ENCODE measurements at regions not wholly inside any gene's neighbourhood (a gene's known extent, or its start where the extent isn't known, plus 50 kb on each side); places are given as distances from the start of the nearest gene placed in this dataset.

- Histone ChIP-seq H4K20me1 (replicated peaks in 1 of 2; ENCODE audit: control insufficient read depth in 1 of 2, insufficient read depth in 2 of 2, low read length in 2 of 2) (no peaks in the 10 kb centered on the region), H2BK15ac (ENCODE audit: low read length) (no peak overlapping the region), H4K5ac (ENCODE audit: insufficient read length, low read depth, low read length) (no peak overlapping the region), H2BK12ac (ENCODE audit: low read depth, low read length) (no peak overlapping the region), H2BK20ac (ENCODE audit: low read length) (no peak overlapping the region), H3K23me2 (ENCODE audit: low read depth, low read length) (no peaks in the 10 kb centered on the region), H3K27ac (ENCODE audit: low read depth, low read length) (no peak overlapping the region), H3K18ac (ENCODE audit: extremely low read depth, low read length) (no peak overlapping the region), H3K14ac (ENCODE audit: insufficient read length) (no peak overlapping the region), H2AK5ac (ENCODE audit: low read depth, low read length) (no peak overlapping the region), H3K4ac (replicated peaks; ENCODE audit: insufficient read length, low read depth, low read length) (no peak overlapping the region), H2AFZ (ENCODE audit: low read length) (no peak overlapping the region), H3K9ac (replicated peaks in 1 of 4; ENCODE audit: extremely low read depth in 1 of 4, low read depth in 3 of 4, low read length in 3 of 4) (no peak overlapping the region), H3K79me1 (ENCODE audit: low read depth, low read length) (no peaks in the 10 kb centered on the region), H2BK120ac (replicated peaks; ENCODE audit: low read depth, low read length) (no peak overlapping the region), H3K9me3 (ENCODE audit: insufficient read depth in 2 of 2, low read depth in 1 of 2, low read length in 1 of 2) (no peaks in the 10 kb centered on the region), H2BK5ac (ENCODE audit: low read depth, low read length) (no peak overlapping the region), H3K4me2 (ENCODE audit: insufficient read depth in 1 of 2, low read depth in 2 of 2, low read length in 2 of 2) (no peak overlapping the region), H4K91ac (replicated peaks; ENCODE audit: insufficient read length, low read length) (no peak overlapping the region), H3K27me3 (replicated peaks in 1 of 4; ENCODE audit: control insufficient read depth in 3 of 4, extremely low read depth in 1 of 4, insufficient read depth in 3 of 4, low read length in 3 of 4) (peaks cover 0 to 1% (median 0%) of the 10 kb centered on the region in 4 experiments; a peak in 1 of 7 replicates), H3K4me3 (ENCODE audit: extremely low read depth in 1 of 4, insufficient read depth in 2 of 4, low read depth in 3 of 4, low read length in 4 of 4) (no peak overlapping the region), H4K8ac (ENCODE audit: extremely low read depth, insufficient read depth, low read length) (no peak overlapping the region), H3K56ac (replicated peaks; ENCODE audit: insufficient read length, low read depth, low read length) (no peak overlapping the region), H3K36me3 (ENCODE audit: control insufficient read depth in 2 of 4, insufficient read depth in 4 of 4, low read length in 3 of 4) (no peaks in the 10 kb centered on the region), H3K23ac (ENCODE audit: insufficient read length) (no peak overlapping the region), H3K4me1 (replicated peaks in 1 of 4; ENCODE audit: control insufficient read depth in 3 of 4, insufficient read depth in 4 of 4, low read length in 3 of 4) (no peaks in the 10 kb centered on the region), H3K79me2 (ENCODE audit: control insufficient read depth in 1 of 2, insufficient read depth in 2 of 2, low read length in 2 of 2) (no peaks in the 10 kb centered on the region)
- ChIA-PET POLR2A (ENCODE audit: partially characterized antibody) (no interaction called here), CTCF (ENCODE audit: partially characterized antibody) (interaction anchor here (1.4 kb wide), 1 partner anchor 10 kb away, joined by 3 read pairs; no protein-coding TSS in a partner anchor)
- FAIRE-seq, result no peak
- 92% methylated on average over 3 of the region's 3 CpGs; no CpG with 5 or more reads in 1 of the 2 experiments for WGBS, 2 experiments (ENCODE audit: extremely low coverage in 1 of 2, insufficient coverage in 1 of 2, insufficient read length in 1 of 2, insufficient replicate concordance in 2 of 2, low coverage in 1 of 2, low lambda C conversion rate in 2 of 2, missing lambda C conversion rate in 1 of 2)
- no peak for DNase-seq (ENCODE audit: low read depth in 1 of 2, low spot score in 2 of 2)
- TF ChIP-seq EGR1 (IDR thresholded peaks at IDR 0.05; ENCODE audit: borderline replicate concordance, low read depth, low read length), result no peak
- no peak for TF ChIP-seq YY1 (IDR thresholded peaks at IDR 0.05; ENCODE audit: low read depth, low read length)
- TF ChIP-seq BRCA1 (IDR thresholded peaks at IDR 0.05; ENCODE audit: low read depth, low read length), result no peak
- no peak for TF ChIP-seq POU5F1 (IDR thresholded peaks at IDR 0.05; ENCODE audit: low read depth, low read length)
- no peak for TF ChIP-seq RXRA (IDR thresholded peaks at IDR 0.05; ENCODE audit: insufficient read depth, low read depth, low read length)
- TF ChIP-seq ATF3 (IDR thresholded peaks at IDR 0.05; ENCODE audit: insufficient read depth, low read depth, low read length), result no peak
- no peak for TF ChIP-seq CBX8 (IDR thresholded peaks at IDR 0.05; ENCODE audit: borderline replicate concordance, low read depth, low read length)
- TF ChIP-seq HDAC2 (IDR thresholded peaks at IDR 0.05; ENCODE audit: borderline replicate concordance in 1 of 2, low read depth in 2 of 2, low read length in 2 of 2), result no peak
- no peak for TF ChIP-seq SRF (IDR thresholded peaks at IDR 0.05; ENCODE audit: low read depth, low read length)
- no peak for TF ChIP-seq ASH2L (IDR thresholded peaks at IDR 0.05; ENCODE audit: low read length)
- no peak for TF ChIP-seq EZH2 (IDR thresholded peaks at IDR 0.05; ENCODE audit: low read depth, low read length, severe bottlenecking)
- TF ChIP-seq KDM5A (IDR thresholded peaks at IDR 0.05; ENCODE audit: low read length), result no peak
- TF ChIP-seq SUZ12 (IDR thresholded peaks at IDR 0.05; ENCODE audit: low read length), result no peak
- no peak for TF ChIP-seq PHF8 (conservative IDR thresholded peaks at IDR 0.05; ENCODE audit: low read depth, low read length)
Measured at GRCh38 chr6:55931101-55931500, 55.7 kb upstream of the BMP5 start.
